Ishikawa (cell line): ENCODE measurements at regions not wholly inside any gene's neighbourhood (a gene's known extent, or its start where the extent isn't known, plus 50 kb on each side); places are given as distances from the start of the nearest gene placed in this dataset.

Experiments
- EP300 ChIP-seq: IDR thresholded peaks from 2 replicates; pipeline ENCODE4 v1.6.1; 2012; ENCODE audit warnings: borderline replicate concordance
- RAD21 ChIP-seq: IDR thresholded peaks from 2 replicates; pipeline ENCODE4 v1.6.1; 2012; ENCODE audit warnings: low read depth
- TAF1 ChIP-seq: IDR thresholded peaks from 2 replicates; pipeline ENCODE4 v1.6.1; 2012; ENCODE audit warnings: low read depth, mild to moderate bottlenecking
- TCF12 ChIP-seq: IDR thresholded peaks from 2 replicates; pipeline ENCODE4 v1.6.1; 2012; ENCODE audit warnings: low read depth
- TF ChIP-seq, protein P1 (sequence below): IDR thresholded peaks from 2 replicates; pipeline ENCODE4 v1.6.1; 2012
- TF ChIP-seq, protein P2 (sequence below): IDR thresholded peaks from 2 replicates; pipeline ENCODE4 v1.6.1; 2012
- TF ChIP-seq, protein P3 (sequence below): IDR thresholded peaks from 2 replicates; pipeline ENCODE4 v1.6.1; 2012; ENCODE audit warnings: low read depth, mild to moderate bottlenecking

DNA sequence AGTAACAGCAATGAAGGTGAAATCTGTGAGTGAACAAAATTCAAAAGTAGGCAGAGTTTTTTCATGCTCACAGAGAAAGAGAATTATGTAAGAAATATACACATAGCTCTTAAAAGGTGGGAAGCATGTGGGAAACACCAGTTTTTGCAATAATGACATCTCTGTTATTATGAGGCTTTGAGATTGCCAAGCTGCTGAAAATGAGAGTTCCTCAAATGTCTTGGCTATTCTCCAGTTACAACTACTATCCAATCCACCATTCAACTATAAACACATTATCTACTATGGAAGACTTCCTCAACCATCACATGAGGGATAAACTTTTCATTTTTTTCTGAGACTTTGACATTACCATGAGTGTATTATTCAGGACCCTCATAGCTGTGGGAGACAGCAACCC lies 420.8 kb upstream of the ACTBL2 start:
- TF ChIP-seq RAD21 (no peak), EP300 (no peak), TAF1 (no peak), TCF12 (no peak)
- TF ChIP-seq, protein P1, sequence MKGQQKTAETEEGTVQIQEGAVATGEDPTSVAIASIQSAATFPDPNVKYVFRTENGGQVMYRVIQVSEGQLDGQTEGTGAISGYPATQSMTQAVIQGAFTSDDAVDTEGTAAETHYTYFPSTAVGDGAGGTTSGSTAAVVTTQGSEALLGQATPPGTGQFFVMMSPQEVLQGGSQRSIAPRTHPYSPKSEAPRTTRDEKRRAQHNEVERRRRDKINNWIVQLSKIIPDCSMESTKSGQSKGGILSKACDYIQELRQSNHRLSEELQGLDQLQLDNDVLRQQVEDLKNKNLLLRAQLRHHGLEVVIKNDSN = no peak
- TF ChIP-seq, protein P2, sequence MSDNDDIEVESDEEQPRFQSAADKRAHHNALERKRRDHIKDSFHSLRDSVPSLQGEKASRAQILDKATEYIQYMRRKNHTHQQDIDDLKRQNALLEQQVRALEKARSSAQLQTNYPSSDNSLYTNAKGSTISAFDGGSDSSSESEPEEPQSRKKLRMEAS = no peak
- TF ChIP-seq, protein P3, sequence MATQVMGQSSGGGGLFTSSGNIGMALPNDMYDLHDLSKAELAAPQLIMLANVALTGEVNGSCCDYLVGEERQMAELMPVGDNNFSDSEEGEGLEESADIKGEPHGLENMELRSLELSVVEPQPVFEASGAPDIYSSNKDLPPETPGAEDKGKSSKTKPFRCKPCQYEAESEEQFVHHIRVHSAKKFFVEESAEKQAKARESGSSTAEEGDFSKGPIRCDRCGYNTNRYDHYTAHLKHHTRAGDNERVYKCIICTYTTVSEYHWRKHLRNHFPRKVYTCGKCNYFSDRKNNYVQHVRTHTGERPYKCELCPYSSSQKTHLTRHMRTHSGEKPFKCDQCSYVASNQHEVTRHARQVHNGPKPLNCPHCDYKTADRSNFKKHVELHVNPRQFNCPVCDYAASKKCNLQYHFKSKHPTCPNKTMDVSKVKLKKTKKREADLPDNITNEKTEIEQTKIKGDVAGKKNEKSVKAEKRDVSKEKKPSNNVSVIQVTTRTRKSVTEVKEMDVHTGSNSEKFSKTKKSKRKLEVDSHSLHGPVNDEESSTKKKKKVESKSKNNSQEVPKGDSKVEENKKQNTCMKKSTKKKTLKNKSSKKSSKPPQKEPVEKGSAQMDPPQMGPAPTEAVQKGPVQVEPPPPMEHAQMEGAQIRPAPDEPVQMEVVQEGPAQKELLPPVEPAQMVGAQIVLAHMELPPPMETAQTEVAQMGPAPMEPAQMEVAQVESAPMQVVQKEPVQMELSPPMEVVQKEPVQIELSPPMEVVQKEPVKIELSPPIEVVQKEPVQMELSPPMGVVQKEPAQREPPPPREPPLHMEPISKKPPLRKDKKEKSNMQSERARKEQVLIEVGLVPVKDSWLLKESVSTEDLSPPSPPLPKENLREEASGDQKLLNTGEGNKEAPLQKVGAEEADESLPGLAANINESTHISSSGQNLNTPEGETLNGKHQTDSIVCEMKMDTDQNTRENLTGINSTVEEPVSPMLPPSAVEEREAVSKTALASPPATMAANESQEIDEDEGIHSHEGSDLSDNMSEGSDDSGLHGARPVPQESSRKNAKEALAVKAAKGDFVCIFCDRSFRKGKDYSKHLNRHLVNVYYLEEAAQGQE = no peak
